DOHH2 (cell line): ENCODE measurements at regions not wholly inside any gene's neighbourhood (a gene's known extent, or its start where the extent isn't known, plus 50 kb on each side); places are given as distances from the start of the nearest gene placed in this dataset.

Experiments used
- CTCF ChIP-seq: fragments of 200-600 bp; sonication (generic); IDR thresholded peaks from one replicate; pipeline ENCODE4 v1.5.1; 2014; ENCODE audit warnings: antibody characterized with exemption, mild to moderate bottlenecking, low read depth, low read length; ENCODE audit not compliant: poor library complexity, severe bottlenecking
- EZH2phosphoT487 ChIP-seq: fragments of 200-600 bp; sonication (generic); IDR thresholded peaks from 2 replicates; pipeline ENCODE4 v1.6.1; 2017; ENCODE audit warnings: borderline replicate concordance, mild to moderate bottlenecking, antibody characterized with exemption, low read length, moderate library complexity, mixed read lengths

GRCh38 chr4:59597536-59598329, 1602.4 kb upstream of the ADGRL3 start:
- no peak for TF ChIP-seq CTCF
- TF ChIP-seq EZH2phosphoT487: no peak
